ENCODE measurements at regions not wholly inside any gene's neighbourhood (a gene's known extent, or its start where the extent isn't known, plus 50 kb on each side); places are given as distances from the start of the nearest gene placed in this dataset.

GRCh38 chr3:88936831-88937230, 170.6 kb upstream of the EPHA3 start:
- TF ChIP-seq REST (IDR thresholded peaks at IDR 0.05; ENCODE audit: insufficient read depth in 1 of 2, low read depth in 2 of 2, low read length in 1 of 2) (no peak), CTCF (IDR thresholded peaks at IDR 0.05) (no peak), SIN3A (IDR thresholded peaks at IDR 0.05; ENCODE audit: borderline replicate concordance, insufficient read depth, low read depth, low read length) (no peak), POLR2AphosphoS5 (IDR thresholded peaks at IDR 0.05; ENCODE audit: low read depth, low read length) (no peak), TCF7L2 (IDR thresholded peaks at IDR 0.05; ENCODE audit: low read depth, low read length) (no peak)
- CTCF ChIA-PET = no interaction called here
- H3K36me3 ChIP-seq (ENCODE audit: control insufficient read depth, insufficient read depth, low read length) = no peaks in the 10 kb centered on the region
- ATAC-seq (no peak), DNase-seq (ENCODE audit: low read depth, low spot score) (no peak)
- no peak overlapping the region for H3K4me3 ChIP-seq (ENCODE audit: low read depth in 2 of 2, low read length in 2 of 2)
- no peaks in the 10 kb centered on the region for H3K9me3 ChIP-seq (ENCODE audit: control insufficient read depth, insufficient read depth, low read depth, low read length)
- in situ Hi-C loops (cut with HindIII; ENCODE audit: low pct_unique_long_range_greater_than_20kb, low sequenced_read_pairs) (no loop called here), intact Hi-C loops (cut with micrococcal nuclease; ENCODE audit: unreplicated experiment) (no loop called here)
- POLR2A ChIA-PET = no interaction called here
- BruUV-seq (replicated peaks) = no TSS peak
- H3K27ac ChIP-seq (ENCODE audit: low read length) = no peak overlapping the region
- H3K4me1 ChIP-seq (ENCODE audit: control insufficient read depth, insufficient read depth, low read length) = no peaks in the 10 kb centered on the region
- H3K27me3 ChIP-seq (ENCODE audit: control insufficient read depth, insufficient read depth, low read length) = no peaks in the 10 kb centered on the region

- no TSS peak for BruUV-seq (replicated peaks)
- Histone ChIP-seq H3K9me3 (ENCODE audit: control insufficient read depth, insufficient read depth, low read depth, low read length) (no peaks in the 10 kb centered on the region), H3K36me3 (ENCODE audit: control insufficient read depth, insufficient read depth, low read length) (no peaks in the 10 kb centered on the region), H3K27me3 (ENCODE audit: control insufficient read depth, insufficient read depth, low read length) (no peaks in the 10 kb centered on the region), H3K4me1 (ENCODE audit: control insufficient read depth, insufficient read depth, low read length) (no peaks in the 10 kb centered on the region), H3K4me3 (ENCODE audit: low read depth in 2 of 2, low read length in 2 of 2) (no peak overlapping the region), H3K27ac (ENCODE audit: low read length) (no peak overlapping the region)
- ChIA-PET CTCF (no interaction called here), POLR2A (no interaction called here)
- DNase-seq (ENCODE audit: low read depth, low spot score) (no peak), ATAC-seq (no peak)
- in situ Hi-C loops (cut with HindIII; ENCODE audit: low pct_unique_long_range_greater_than_20kb, low sequenced_read_pairs) (no loop called here), intact Hi-C loops (cut with micrococcal nuclease; ENCODE audit: unreplicated experiment) (no loop called here)
- no peak for TF ChIP-seq SIN3A (IDR thresholded peaks at IDR 0.05; ENCODE audit: borderline replicate concordance, insufficient read depth, low read depth, low read length)
- no peak for TF ChIP-seq CTCF (IDR thresholded peaks at IDR 0.05)
- TF ChIP-seq POLR2AphosphoS5 (IDR thresholded peaks at IDR 0.05; ENCODE audit: low read depth, low read length) = no peak
- TF ChIP-seq REST (IDR thresholded peaks at IDR 0.05; ENCODE audit: insufficient read depth in 1 of 2, low read depth in 2 of 2, low read length in 1 of 2) = no peak
- no peak for TF ChIP-seq TCF7L2 (IDR thresholded peaks at IDR 0.05; ENCODE audit: low read depth, low read length)
Measured at GRCh38 chr3:88940296-88940695, 167.1 kb upstream of the EPHA3 start.

All from Panc1 (cell line).